ENCODE measurements at regions not wholly inside any gene's neighbourhood (a gene's known extent, or its start where the extent isn't known, plus 50 kb on each side); places are given as distances from the start of the nearest gene placed in this dataset.

- no peak for DNase-seq (ENCODE audit: low spot score)
Measured at GRCh38 chr12:46465307-46465706, 92.7 kb upstream of the SLC38A2 start.

- no peak for DNase-seq (ENCODE audit: low spot score)
Measured at GRCh38 chr12:46464863-46465262, 92.3 kb upstream of the SLC38A2 start.

- no peak for DNase-seq (ENCODE audit: low spot score)
Measured at GRCh38 chr12:46462641-46463355, 90.2 kb upstream of the SLC38A2 start.

GRCh38 chr12:46461907-46462640, 89.5 kb upstream of the SLC38A2 start:
- no peak for DNase-seq (ENCODE audit: low spot score)

GRCh38 chr12:46461459-46461858, 88.9 kb upstream of the SLC38A2 start:
- DNase-seq (ENCODE audit: low spot score), result no peak

GRCh38 chr12:46460682-46461210, 88.2 kb upstream of the SLC38A2 start:
- DNase-seq (ENCODE audit: low spot score), result no peak

- DNase-seq (ENCODE audit: low spot score), result no peak
Measured at GRCh38 chr12:46459861-46460545, 87.4 kb upstream of the SLC38A2 start.

GRCh38 chr12:46459111-46459510, 86.5 kb upstream of the SLC38A2 start:
- DNase-seq (ENCODE audit: low spot score), result no peak

GRCh38 chr12:46458500-46459102, 86.0 kb upstream of the SLC38A2 start:
- DNase-seq (ENCODE audit: low spot score), result no peak

GRCh38 chr12:46457958-46458357, 85.4 kb upstream of the SLC38A2 start:
- no peak for DNase-seq (ENCODE audit: low spot score)

GRCh38 chr12:46456356-46457334, 84.1 kb upstream of the SLC38A2 start:
- no peak for DNase-seq (ENCODE audit: low spot score)

- no peak for DNase-seq (ENCODE audit: low spot score)
Measured at GRCh38 chr12:46455648-46456352, 83.2 kb upstream of the SLC38A2 start.

- DNase-seq (ENCODE audit: low spot score), result no peak
Measured at GRCh38 chr12:46454981-46455380, 82.4 kb upstream of the SLC38A2 start.

GRCh38 chr12:46453428-46453827, 80.9 kb upstream of the SLC38A2 start:
- no peak for DNase-seq (ENCODE audit: low spot score)

GRCh38 chr12:46452776-46453175, 80.2 kb upstream of the SLC38A2 start:
- no peak for DNase-seq (ENCODE audit: low spot score)

GRCh38 chr12:46452061-46452615, 79.6 kb upstream of the SLC38A2 start:
- no peak for DNase-seq (ENCODE audit: low spot score)

GRCh38 chr12:46451276-46452021, 78.9 kb upstream of the SLC38A2 start:
- DNase-seq (ENCODE audit: low spot score), result no peak

GRCh38 chr12:46450279-46450748, 77.7 kb upstream of the SLC38A2 start:
- no peak for DNase-seq (ENCODE audit: low spot score)

GRCh38 chr12:46449856-46450255, 77.3 kb upstream of the SLC38A2 start:
- DNase-seq (ENCODE audit: low spot score), result no peak
